SH-SY5Y (cell line): ENCODE measurements at regions not wholly inside any gene's neighbourhood (a gene's known extent, or its start where the extent isn't known, plus 50 kb on each side); places are given as distances from the start of the nearest gene placed in this dataset.

Experiments
- GATA2 ChIP-seq: IDR thresholded peaks from 2 replicates; pipeline ENCODE4 v1.6.1; 2011; ENCODE audit warnings: mild to moderate bottlenecking, low read depth, low read length
- GATA3 ChIP-seq: IDR thresholded peaks from 2 replicates; pipeline ENCODE4 v1.6.1; 2011; ENCODE audit warnings: low read depth, mild to moderate bottlenecking, low read length, moderate library complexity

GRCh38 chr7:155201325-155202087 is 96.2 kb upstream of the INSIG1 start:
- TF ChIP-seq GATA2, result no peak
- TF ChIP-seq GATA3, result no peak
